ENCODE measurements at regions not wholly inside any gene's neighbourhood (a gene's known extent, or its start where the extent isn't known, plus 50 kb on each side); places are given as distances from the start of the nearest gene placed in this dataset.
"Not testable (repeated sequence)": the region's sequence is repeated elsewhere in the genome, so short reads cannot be mapped to it uniquely, and the experiment has no call there.

GRCh38 chr14:25436288-25436875, 386.4 kb upstream of the STXBP6 start:
- DNase-seq (ENCODE audit: low spot score), result no peak

GRCh38 chr14:25431211-25432076, 381.5 kb upstream of the STXBP6 start:
- DNase-seq (ENCODE audit: low spot score), result no peak

GRCh38 chr14:25430808-25431207, 380.9 kb upstream of the STXBP6 start:
- no peak for DNase-seq (ENCODE audit: low spot score)

GRCh38 chr14:25412998-25413397, 363.1 kb upstream of the STXBP6 start:
- no peak for DNase-seq (ENCODE audit: low spot score)

- no peak for DNase-seq (ENCODE audit: low spot score)
Observed at GRCh38 chr14:25411781-25412757, 362.1 kb upstream of the STXBP6 start.

- peak; percentile 3 for DNase-seq (ENCODE audit: low spot score)
Observed at GRCh38 chr14:25406818-25407217, 356.9 kb upstream of the STXBP6 start.

GRCh38 chr14:25400607-25401206, 350.8 kb upstream of the STXBP6 start:
- DNase-seq (ENCODE audit: low spot score), result peak; percentile 21

GRCh38 chr14:25396128-25396527, 346.2 kb upstream of the STXBP6 start:
- no peak for DNase-seq (ENCODE audit: low spot score)

- DNase-seq (ENCODE audit: low spot score), result no peak
Observed at GRCh38 chr14:25394791-25395391, 344.9 kb upstream of the STXBP6 start.

GRCh38 chr14:25394356-25394755, 344.4 kb upstream of the STXBP6 start:
- no peak for DNase-seq (ENCODE audit: low spot score)

- DNase-seq (ENCODE audit: low spot score), result no peak
Observed at GRCh38 chr14:25389948-25390347, 340.0 kb upstream of the STXBP6 start.

- DNase-seq (ENCODE audit: low spot score), result no peak
Observed at GRCh38 chr14:25381498-25381897, 331.6 kb upstream of the STXBP6 start.

- DNase-seq (ENCODE audit: low spot score), result no peak
Observed at GRCh38 chr14:25375639-25376038, 325.7 kb upstream of the STXBP6 start.

GRCh38 chr14:25371068-25371467, 321.1 kb upstream of the STXBP6 start:
- DNase-seq (ENCODE audit: low spot score), result no peak

GRCh38 chr14:25370057-25370456, 320.1 kb upstream of the STXBP6 start:
- DNase-seq (ENCODE audit: low spot score), result not testable (repeated sequence)

- no peak for DNase-seq (ENCODE audit: low spot score)
Observed at GRCh38 chr14:25358330-25358729, 308.4 kb upstream of the STXBP6 start.

- DNase-seq (ENCODE audit: low spot score), result no peak
Observed at GRCh38 chr14:25351269-25351668, 301.3 kb upstream of the STXBP6 start.

- no peak for DNase-seq (ENCODE audit: low spot score)
Observed at GRCh38 chr14:25350802-25351201, 300.9 kb upstream of the STXBP6 start.

GRCh38 chr14:25350021-25350420, 300.1 kb upstream of the STXBP6 start:
- no peak for DNase-seq (ENCODE audit: low spot score)

- DNase-seq (ENCODE audit: low spot score), result no peak
Observed at GRCh38 chr14:25349269-25349668, 299.3 kb upstream of the STXBP6 start.

- no peak for DNase-seq (ENCODE audit: low spot score)
Observed at GRCh38 chr14:25340882-25341281, 290.9 kb upstream of the STXBP6 start.

GRCh38 chr14:25322784-25323183, 272.8 kb upstream of the STXBP6 start:
- DNase-seq (ENCODE audit: low spot score), result no peak

Measured in hematopoietic multipotent progenitor cell treated with erythropoietin and hydrocortisone succinate and interleukin-3 and kit ligand, for 15 days (in vitro differentiated cells).